MG63 (cell line): ENCODE measurements at regions not wholly inside any gene's neighbourhood (a gene's known extent, or its start where the extent isn't known, plus 50 kb on each side); places are given as distances from the start of the nearest gene placed in this dataset.

Experiments
- DNase-seq: peaks from one replicate; pipeline ENCODE4 v3.0.0-alpha.2; 2020
- H3K27me3 ChIP-seq: fragments of 250-450 bp; sonication (Bioruptor Pico); 2 replicates; pipeline ENCODE4 v1.5.1; 2020; ENCODE audit warnings: mild to moderate bottlenecking, moderate library complexity
- H3K36me3 ChIP-seq: fragments of 250-450 bp; sonication (Bioruptor Pico); 2 replicates; pipeline ENCODE4 v1.5.1; 2020; ENCODE audit warnings: mild to moderate bottlenecking, moderate library complexity
- H3K4me3 ChIP-seq: fragments of 250-450 bp; sonication (Bioruptor Pico); 2 replicates; pipeline ENCODE4 v1.5.1; 2020; ENCODE audit warnings: mild to moderate bottlenecking, moderate library complexity
- H3K9me3 ChIP-seq: fragments of 250-450 bp; sonication (Bioruptor Pico); 2 replicates; pipeline ENCODE4 v1.5.1; 2020; ENCODE audit warnings: mild to moderate bottlenecking, moderate library complexity

- Histone ChIP-seq H3K36me3 (no peaks in the 10 kb centered on the region), H3K4me3 (no peak overlapping the region), H3K27me3 (no peaks in the 10 kb centered on the region), H3K9me3 (no peaks in the 10 kb centered on the region)
- DNase-seq = no peak
These were observed 275.9 kb downstream of the CDH20 start for GRCh38 chr18:61609131-61609530.

GRCh38 chr18:61608316-61608715, 275.1 kb downstream of the CDH20 start:
- DNase-seq = no peak

GRCh38 chr18:61607867-61608266, 274.6 kb downstream of the CDH20 start:
- Histone ChIP-seq H3K4me3 (no peak overlapping the region), H3K9me3 (no peaks in the 10 kb centered on the region), H3K36me3 (no peaks in the 10 kb centered on the region), H3K27me3 (no peaks in the 10 kb centered on the region)
- no peak for DNase-seq

More at GRCh38 chr18:61608316-61608715, 275.1 kb downstream of the CDH20 start:
- H3K36me3 ChIP-seq = no peaks in the 10 kb centered on the region
- H3K4me3 ChIP-seq = no peak overlapping the region
- no peaks in the 10 kb centered on the region for H3K9me3 ChIP-seq
- H3K27me3 ChIP-seq = no peaks in the 10 kb centered on the region

- H3K36me3 ChIP-seq = no peaks in the 10 kb centered on the region
- H3K9me3 ChIP-seq = no peaks in the 10 kb centered on the region
- H3K4me3 ChIP-seq = no peak overlapping the region
- H3K27me3 ChIP-seq = no peaks in the 10 kb centered on the region
- DNase-seq = peak; percentile 92
These were observed 273.5 kb downstream of the CDH20 start for GRCh38 chr18:61606759-61607158.

- H3K4me3 ChIP-seq = no peak overlapping the region
- H3K9me3 ChIP-seq = no peaks in the 10 kb centered on the region
- H3K27me3 ChIP-seq = no peaks in the 10 kb centered on the region
- DNase-seq = no peak
- no peaks in the 10 kb centered on the region for H3K36me3 ChIP-seq
These were observed 272.9 kb downstream of the CDH20 start for GRCh38 chr18:61606068-61606660.

- Histone ChIP-seq H3K9me3 (no peaks in the 10 kb centered on the region), H3K27me3 (no peaks in the 10 kb centered on the region), H3K36me3 (no peaks in the 10 kb centered on the region), H3K4me3 (no peak overlapping the region)
- no peak for DNase-seq
These were observed 272.3 kb downstream of the CDH20 start for GRCh38 chr18:61605376-61606067.
